GM18502 (cell line): ENCODE measurements at regions not wholly inside any gene's neighbourhood (a gene's known extent, or its start where the extent isn't known, plus 50 kb on each side); places are given as distances from the start of the nearest gene placed in this dataset.

ENCODE experiments used
- ATAC-seq: cut with Tn5 transposase; IDR thresholded peaks from one replicate; pipeline ENCODE4 v1.9.1; 2021; ENCODE audit warnings: mild to moderate bottlenecking; ENCODE audit not compliant: unreplicated experiment, poor library complexity

GRCh38 chr14:101184572-101184971 lies 281.1 kb upstream of the RTL1 start:
- no peak for ATAC-seq

GRCh38 chr14:101185073-101185835 lies 281.7 kb upstream of the RTL1 start:
- ATAC-seq, result no peak

- ATAC-seq, result no peak
These were observed 282.4 kb upstream of the RTL1 start for GRCh38 chr14:101185946-101186345.

- no peak for ATAC-seq
These were observed 283.0 kb upstream of the RTL1 start for GRCh38 chr14:101186544-101186943.

GRCh38 chr14:101186992-101187815 lies 283.7 kb upstream of the RTL1 start:
- ATAC-seq, result no peak

GRCh38 chr14:101187816-101188570 lies 284.5 kb upstream of the RTL1 start:
- no peak for ATAC-seq

- ATAC-seq, result no peak
These were observed 285.0 kb upstream of the RTL1 start for GRCh38 chr14:101188571-101188915.

- ATAC-seq, result no peak
These were observed 285.7 kb upstream of the RTL1 start for GRCh38 chr14:101189266-101189665.

- ATAC-seq, result no peak
These were observed 286.5 kb upstream of the RTL1 start for GRCh38 chr14:101189962-101190560.

GRCh38 chr14:101191101-101191720 lies 287.7 kb upstream of the RTL1 start:
- ATAC-seq, result no peak

- no peak for ATAC-seq
These were observed 288.5 kb upstream of the RTL1 start for GRCh38 chr14:101191721-101192660.

- no peak for ATAC-seq
These were observed 289.1 kb upstream of the RTL1 start for GRCh38 chr14:101192661-101193000.

GRCh38 chr14:101193106-101193844 lies 289.8 kb upstream of the RTL1 start:
- ATAC-seq, result no peak

- no peak for ATAC-seq
These were observed 290.4 kb upstream of the RTL1 start for GRCh38 chr14:101193845-101194372.

GRCh38 chr14:101194373-101195308 lies 291.1 kb upstream of the RTL1 start:
- no peak for ATAC-seq

GRCh38 chr14:101195309-101195901 lies 291.9 kb upstream of the RTL1 start:
- no peak for ATAC-seq
